GM10266 (cell line): ENCODE measurements at regions not wholly inside any gene's neighbourhood (a gene's known extent, or its start where the extent isn't known, plus 50 kb on each side); places are given as distances from the start of the nearest gene placed in this dataset.

Experiments used
- DNase-seq: peaks from one replicate; pipeline ENCODE4 v3.0.0; 2012; ENCODE audit errors: extremely low spot score
- CTCF ChIP-seq: IDR thresholded peaks from 2 replicates; pipeline ENCODE4 v1.5.1; 2012; ENCODE audit warnings: mild to moderate bottlenecking, low read depth; ENCODE audit not compliant: control insufficient read depth, insufficient read depth; ENCODE audit errors: missing control alignments

GRCh38 chr15:81948222-81948621 lies 97.6 kb downstream of the MEX3B start:
- no peak for TF ChIP-seq CTCF
- DNase-seq: no peak

- no peak for DNase-seq
- TF ChIP-seq CTCF: no peak
These were observed 98.3 kb downstream of the MEX3B start for GRCh38 chr15:81947548-81947947.

DNA sequence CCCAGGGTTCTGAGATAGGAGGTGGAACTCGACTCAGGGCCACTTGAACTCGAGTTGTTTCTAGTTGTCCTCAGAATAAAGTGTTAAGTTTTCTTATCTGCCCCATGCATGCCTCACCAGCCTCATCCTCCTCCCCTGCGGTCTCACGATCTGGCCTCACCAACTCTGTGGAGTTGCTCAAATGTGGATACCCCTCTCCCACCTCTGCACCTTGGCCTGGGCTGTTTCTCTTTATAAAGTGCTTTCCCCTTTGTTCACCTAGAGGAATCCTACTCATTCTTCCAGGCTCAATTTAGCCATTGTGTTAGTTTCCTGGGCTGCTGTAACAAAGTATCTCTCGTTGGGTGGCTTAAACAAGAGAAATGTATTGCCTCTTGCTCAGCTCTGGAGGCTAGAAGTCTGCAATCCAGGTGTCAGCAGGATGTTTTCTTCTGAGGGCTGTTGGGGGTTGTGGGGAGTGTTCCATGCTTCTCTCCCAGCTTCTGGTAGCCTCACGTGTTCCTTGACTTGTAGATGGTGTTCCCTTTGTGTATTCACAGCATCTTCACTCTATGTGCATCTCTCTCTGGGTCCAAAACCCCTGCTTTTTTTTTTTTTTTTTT lies 100.7 kb downstream of the MEX3B start:
- no peak for DNase-seq
- TF ChIP-seq CTCF: no peak

GRCh38 chr15:81942655-81943195 lies 103.1 kb downstream of the MEX3B start:
- DNase-seq: no peak
- no peak for TF ChIP-seq CTCF

DNA sequence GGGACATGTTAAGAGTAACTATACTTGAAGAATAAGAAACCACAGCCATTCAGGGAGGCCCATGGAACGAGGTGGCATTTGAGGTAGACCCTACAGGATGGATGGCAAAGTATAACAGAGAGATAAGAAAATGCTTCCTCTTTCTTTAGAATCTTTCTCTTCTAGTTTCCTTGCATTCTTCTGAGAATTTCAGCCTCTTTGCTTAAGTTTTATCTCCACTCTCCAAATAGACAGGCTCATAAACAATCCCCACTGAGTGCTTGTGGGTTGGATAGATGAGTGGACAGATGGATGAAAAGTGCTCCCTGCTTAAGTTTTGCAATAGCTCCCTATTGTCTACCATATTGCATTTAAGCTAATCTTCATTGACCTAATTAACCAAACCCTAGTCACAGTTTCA lies 103.7 kb downstream of the MEX3B start:
- DNase-seq: no peak
- TF ChIP-seq CTCF: no peak

GRCh38 chr15:81941479-81941878 lies 104.3 kb downstream of the MEX3B start:
- no peak for TF ChIP-seq CTCF
- DNase-seq: no peak
